SK-N-SH (cell line): ENCODE measurements at regions not wholly inside any gene's neighbourhood (a gene's known extent, or its start where the extent isn't known, plus 50 kb on each side); places are given as distances from the start of the nearest gene placed in this dataset.

Source experiments
- CTCF ChIA-PET: fragments of 300-600, 350-600 bp; formaldehyde crosslinking; extraction: SDS; loops from one replicate; lab custom pipeline; 2021; lab: Yijun Ruan, JAX
- POLR2A ChIA-PET: fragments of 350-600 bp; sonication (Branson Sonifier 250); formaldehyde crosslinking; extraction: SDS; loops from one replicate; lab custom pipeline; 2020; ENCODE audit warnings: antibody characterized with exemption, inconsistent platforms; lab: Yijun Ruan, JAX
- DNase-seq: peaks from one replicate; pipeline ENCODE4 v3.0.0; 2012
- H2AFZ ChIP-seq: fragments of 200-600 bp; sonication (generic); 2 replicates; pipeline ENCODE4 v1.8.1; 2016; ENCODE audit warnings: antibody characterized with exemption, mild to moderate bottlenecking, low read depth
- H3F3A ChIP-seq: fragments of 200-600 bp; sonication (generic); replicated peaks from 2 replicates; pipeline ENCODE3; 2016; ENCODE audit warnings: antibody characterized with exemption, mild to moderate bottlenecking; ENCODE audit not compliant: insufficient read depth
- H3K27ac ChIP-seq, 2 experiments: fragments of 200-500 bp in 1 of 2; fragments of 200-600 bp in 1 of 2; sonication (Bioruptor generic) in 1 of 2; sonication (generic), shearing (Covaris generic) in 1 of 2; 2 replicates each; pipeline versions ENCODE4 v1.5.1 to v1.6.1; 2014 to 2016; ENCODE audit warnings: low read depth in 2 of 2, inconsistent platforms in 1 of 2, low read length in 1 of 2, mild to moderate bottlenecking in 1 of 2, mixed read lengths in 1 of 2
- H3K27me3 ChIP-seq: fragments of 200-600 bp; sonication (generic), shearing (Covaris generic); 2 replicates; pipeline ENCODE4 v1.6.1; 2016; ENCODE audit warnings: mixed run types; ENCODE audit not compliant: insufficient read depth
- H3K36me3 ChIP-seq, 2 experiments: fragments of 200-500 bp in 1 of 2; fragments of 200-600 bp in 1 of 2; sonication (Bioruptor generic) in 1 of 2; sonication (generic) in 1 of 2; replicated peaks in 1 of 2; 2 replicates each; pipeline versions ENCODE3 to v1.5.1; 2014 to 2016; ENCODE audit warnings: low read length in 1 of 2, mild to moderate bottlenecking in 1 of 2; ENCODE audit not compliant: insufficient read depth in 2 of 2, control insufficient read depth in 1 of 2
- H3K4me1 ChIP-seq, 2 experiments: fragments of 200-500 bp in 1 of 2; fragments of 200-600 bp in 1 of 2; sonication (Bioruptor generic) in 1 of 2; sonication (generic), shearing (Covaris generic) in 1 of 2; 2 replicates each; pipeline versions ENCODE4 v1.5.1 to v1.6.1; 2014 to 2016; ENCODE audit warnings: low read depth in 1 of 2, low read length in 1 of 2, mixed run types in 1 of 2; ENCODE audit not compliant: insufficient read depth in 2 of 2, control insufficient read depth in 1 of 2
- H3K4me2 ChIP-seq: fragments of 200-600 bp; sonication (generic), shearing (Covaris generic); 2 replicates; pipeline ENCODE4 v1.6.1; 2017; ENCODE audit warnings: mixed run types
- H3K4me3 ChIP-seq, 2 experiments: fragments of 200-500 bp in 1 of 2; fragments of 200-600 bp in 1 of 2; sonication (Bioruptor generic) in 1 of 2; sonication (generic), shearing (Covaris generic) in 1 of 2; 2 replicates each; pipeline versions ENCODE4 v1.5.1 to v1.8.1; 2014 to 2016; ENCODE audit warnings: low read depth in 2 of 2, inconsistent platforms in 1 of 2, low read length in 1 of 2, mild to moderate bottlenecking in 1 of 2, mixed read lengths in 1 of 2, moderate library complexity in 1 of 2
- H3K79me2 ChIP-seq: fragments of 200-600 bp; sonication (generic); 2 replicates; pipeline ENCODE4 v1.8.1; 2017; ENCODE audit warnings: mild to moderate bottlenecking; ENCODE audit not compliant: insufficient read depth
- H3K9ac ChIP-seq: fragments of 200-600 bp; sonication (generic); 2 replicates; pipeline ENCODE4 v1.6.1; 2017; ENCODE audit warnings: mixed run types
- H3K9me2 ChIP-seq: fragments of 200-600 bp; sonication (generic); 2 replicates; pipeline ENCODE4 v1.6.1; 2017; ENCODE audit warnings: mixed run types
- H3K9me3 ChIP-seq: fragments of 200-600 bp; sonication (generic); 2 replicates; pipeline ENCODE4 v1.6.1; 2017; ENCODE audit warnings: mixed run types, mild to moderate bottlenecking, moderate library complexity
- H4K20me1 ChIP-seq: fragments of 200-600 bp; sonication (generic); 2 replicates; pipeline ENCODE4 v1.6.1; 2017; ENCODE audit warnings: mild to moderate bottlenecking, mixed run types; ENCODE audit not compliant: insufficient read depth
- ELF1 ChIP-seq: IDR thresholded peaks from 2 replicates; pipeline ENCODE4 v1.4.0; 2012
- FOXJ3 ChIP-seq: sonication (generic); formaldehyde crosslinking; IDR thresholded peaks from 2 replicates; pipeline ENCODE4 v1.5.1; 2020; ENCODE audit warnings: mild to moderate bottlenecking, missing genetic modification reagents
- FOXM1 ChIP-seq: IDR thresholded peaks from 2 replicates; pipeline ENCODE4 v1.4.0; 2012; ENCODE audit warnings: low read depth, mild to moderate bottlenecking
- GATA2 ChIP-seq: sonication (generic); formaldehyde crosslinking; IDR thresholded peaks from 2 replicates; pipeline ENCODE4 v1.5.0; 2020; ENCODE audit warnings: mild to moderate bottlenecking, missing genetic modification reagents
- IRF3 ChIP-seq: fragments of 150-350 bp; IDR thresholded peaks from 2 replicates; pipeline ENCODE4 v1.6.1; 2016; ENCODE audit warnings: mild to moderate bottlenecking, low read depth, low read length
- MXI1 ChIP-seq: IDR thresholded peaks from 2 replicates; pipeline ENCODE4 v1.6.1; 2012; ENCODE audit warnings: mild to moderate bottlenecking, low read depth, low read length, improper control_type of control experiment
- NFIC ChIP-seq: IDR thresholded peaks from 2 replicates; pipeline ENCODE4 v1.4.0; 2012; ENCODE audit warnings: borderline replicate concordance
- RAD21 ChIP-seq: IDR thresholded peaks from 2 replicates; pipeline ENCODE4 v1.6.1; 2012; ENCODE audit warnings: mild to moderate bottlenecking, low read length
- RCOR1 ChIP-seq: fragments of 150-350 bp; IDR thresholded peaks from 2 replicates; pipeline ENCODE4 v1.6.1; 2017; ENCODE audit warnings: antibody characterized with exemption, low read length
- SIN3A ChIP-seq: IDR thresholded peaks from 2 replicates; pipeline ENCODE4 v1.6.1; 2012; ENCODE audit warnings: low read depth, mild to moderate bottlenecking, low read length, moderate library complexity, borderline replicate concordance
- SMC3 ChIP-seq: IDR thresholded peaks from 2 replicates; pipeline ENCODE4 v1.6.1; 2012; ENCODE audit warnings: low read depth, low read length, improper control_type of control experiment
- TAF1 ChIP-seq: IDR thresholded peaks from 2 replicates; pipeline ENCODE4 v1.6.1; 2012; ENCODE audit warnings: low read depth, mild to moderate bottlenecking, low read length, moderate library complexity, borderline replicate concordance
- TCF12 ChIP-seq: IDR thresholded peaks from 2 replicates; pipeline ENCODE4 v1.4.0; 2012
- TEAD4 ChIP-seq: IDR thresholded peaks from 2 replicates; pipeline ENCODE4 v1.4.0; 2012; ENCODE audit warnings: mild to moderate bottlenecking, borderline replicate concordance; ENCODE audit not compliant: insufficient read depth
- USF1 ChIP-seq: IDR thresholded peaks from 2 replicates; pipeline ENCODE4 v1.4.0; 2012; ENCODE audit warnings: low read depth, borderline replicate concordance
- YY1 ChIP-seq: IDR thresholded peaks from 2 replicates; pipeline ENCODE4 v1.4.0; 2012; ENCODE audit warnings: low read depth, mild to moderate bottlenecking
- WGBS: methylation state at CpG from one replicate; pipeline ENCODE4 v1.1.6; 2017; ENCODE audit warnings: low lambda C conversion rate; 5-methylcytosine and 5-hydroxymethylcytosine counted together

GRCh38 chr10:6674291-6674690 is 94.2 kb upstream of the PRKCQ start:
- CTCF ChIA-PET, result interaction anchor here (1.2 kb wide), 1 partner anchor 229 kb away, joined by 4 read pairs; no protein-coding TSS in a partner anchor
- no peaks in the 10 kb centered on the region for H3K9me2 ChIP-seq
- H2AFZ ChIP-seq, result no peak overlapping the region
- DNase-seq, result no peak
- no peak overlapping the region for H3K9ac ChIP-seq
- no peaks in the 10 kb centered on the region for H3K36me3 ChIP-seq
- H3K79me2 ChIP-seq, result no peaks in the 10 kb centered on the region
- no peaks in the 10 kb centered on the region for H3K4me1 ChIP-seq
- TF ChIP-seq RAD21, result no peak
- no peak for TF ChIP-seq YY1
- no peak for TF ChIP-seq FOXJ3 (CRISPR knock-in tag)
- TF ChIP-seq USF1, result no peak
- no peak for TF ChIP-seq SMC3
- no peak for TF ChIP-seq IRF3
- TF ChIP-seq FOXM1, result no peak
- no peak for TF ChIP-seq MXI1
- no peak for TF ChIP-seq TAF1
- TF ChIP-seq RCOR1, result no peak
- TF ChIP-seq GATA2, result no peak
- TF ChIP-seq TCF12, result no peak
- H3F3A ChIP-seq, result no peaks in the 10 kb centered on the region
- POLR2A ChIA-PET, result no interaction called here
- no peaks in the 10 kb centered on the region for H4K20me1 ChIP-seq
- H3K9me3 ChIP-seq, result no peaks in the 10 kb centered on the region
- no peak overlapping the region for H3K27ac ChIP-seq
- 48% methylated on average over 3 of the region's 3 CpGs for WGBS
- H3K27me3 ChIP-seq, result peaks cover 5% of the 10 kb centered on the region; the same call in 1 of the 2 replicates
- H3K4me2 ChIP-seq, result no peak overlapping the region
- H3K4me3 ChIP-seq, result no peak overlapping the region

- Histone ChIP-seq H3K4me2 (no peak overlapping the region), H3K9ac (no peak overlapping the region), H3K27ac (no peak overlapping the region), H4K20me1 (no peaks in the 10 kb centered on the region), H3K9me2 (no peaks in the 10 kb centered on the region), H3K4me3 (no peak overlapping the region), H3K9me3 (no peaks in the 10 kb centered on the region), H3K79me2 (no peaks in the 10 kb centered on the region), H3K4me1 (no peaks in the 10 kb centered on the region), H2AFZ (no peak overlapping the region), H3F3A (no peaks in the 10 kb centered on the region), H3K27me3 (peaks cover 5% of the 10 kb centered on the region; the same call in 1 of the 2 replicates), H3K36me3 (no peaks in the 10 kb centered on the region)
- no peak for TF ChIP-seq SIN3A
- TF ChIP-seq TEAD4, result no peak
- no peak for TF ChIP-seq ELF1
- no peak for TF ChIP-seq NFIC
- DNase-seq, result no peak
- WGBS, result 39% methylated on average over 6 of the region's 6 CpGs
- CTCF ChIA-PET, result interaction anchor here (0.8 kb wide), 1 partner anchor 262 kb away, joined by 3 read pairs; no protein-coding TSS in a partner anchor
- POLR2A ChIA-PET, result no interaction called here
These were observed 91.9 kb upstream of the PRKCQ start for GRCh38 chr10:6671976-6672375.
